ENCODE measurements at regions not wholly inside any gene's neighbourhood (a gene's known extent, or its start where the extent isn't known, plus 50 kb on each side); places are given as distances from the start of the nearest gene placed in this dataset.

GRCh38 chr9:111985315-111985714 lies 88.7 kb downstream of the UGCG start:
- no peak overlapping the region for H3K4me3 ChIP-seq (ENCODE audit: low read length)
- TF ChIP-seq CTCF (conservative IDR thresholded peaks at IDR 0.05; ENCODE audit: low read length): no peak

GRCh38 chr9:111986035-111986556 lies 89.5 kb downstream of the UGCG start:
- no peak for TF ChIP-seq CTCF (conservative IDR thresholded peaks at IDR 0.05; ENCODE audit: low read length)
- peak; percentile 29 for DNase-seq (ENCODE audit: low read depth)
- no peak overlapping the region for H3K4me3 ChIP-seq (ENCODE audit: low read length)

More at GRCh38 chr9:111985315-111985714, 88.7 kb downstream of the UGCG start:
- no peak for DNase-seq (ENCODE audit: low read depth)

Data from AG10803 (cell line).